ENCODE measurements at regions not wholly inside any gene's neighbourhood (a gene's known extent, or its start where the extent isn't known, plus 50 kb on each side); places are given as distances from the start of the nearest gene placed in this dataset.

GRCh38 chr5:120396186-120396585 lies 67.9 kb upstream of the PRR16 start:
- TF ChIP-seq, protein P1, sequence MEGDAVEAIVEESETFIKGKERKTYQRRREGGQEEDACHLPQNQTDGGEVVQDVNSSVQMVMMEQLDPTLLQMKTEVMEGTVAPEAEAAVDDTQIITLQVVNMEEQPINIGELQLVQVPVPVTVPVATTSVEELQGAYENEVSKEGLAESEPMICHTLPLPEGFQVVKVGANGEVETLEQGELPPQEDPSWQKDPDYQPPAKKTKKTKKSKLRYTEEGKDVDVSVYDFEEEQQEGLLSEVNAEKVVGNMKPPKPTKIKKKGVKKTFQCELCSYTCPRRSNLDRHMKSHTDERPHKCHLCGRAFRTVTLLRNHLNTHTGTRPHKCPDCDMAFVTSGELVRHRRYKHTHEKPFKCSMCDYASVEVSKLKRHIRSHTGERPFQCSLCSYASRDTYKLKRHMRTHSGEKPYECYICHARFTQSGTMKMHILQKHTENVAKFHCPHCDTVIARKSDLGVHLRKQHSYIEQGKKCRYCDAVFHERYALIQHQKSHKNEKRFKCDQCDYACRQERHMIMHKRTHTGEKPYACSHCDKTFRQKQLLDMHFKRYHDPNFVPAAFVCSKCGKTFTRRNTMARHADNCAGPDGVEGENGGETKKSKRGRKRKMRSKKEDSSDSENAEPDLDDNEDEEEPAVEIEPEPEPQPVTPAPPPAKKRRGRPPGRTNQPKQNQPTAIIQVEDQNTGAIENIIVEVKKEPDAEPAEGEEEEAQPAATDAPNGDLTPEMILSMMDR (conservative IDR thresholded peaks at IDR 0.05; ENCODE audit: low read depth, low read length) = no peak
- TF ChIP-seq MAZ (IDR thresholded peaks at IDR 0.05; ENCODE audit: borderline replicate concordance, low read depth, low read length) (no peak), POLR2A (IDR thresholded peaks at IDR 0.05; ENCODE audit: low read depth, low read length) (no peak), RFX5 (IDR thresholded peaks at IDR 0.05; ENCODE audit: low read depth, low read length) (no peak), MXI1 (IDR thresholded peaks at IDR 0.05; ENCODE audit: borderline replicate concordance, low read depth, low read length) (no peak), CEBPB (IDR thresholded peaks at IDR 0.05; ENCODE audit: low read depth, low read length) (no peak), CHD1 (IDR thresholded peaks at IDR 0.05; ENCODE audit: low read depth, low read length) (no peak), RAD21 (IDR thresholded peaks at IDR 0.05; ENCODE audit: low read length) (no peak)
